ENCODE measurements at regions not wholly inside any gene's neighbourhood (a gene's known extent, or its start where the extent isn't known, plus 50 kb on each side); places are given as distances from the start of the nearest gene placed in this dataset.

DNA sequence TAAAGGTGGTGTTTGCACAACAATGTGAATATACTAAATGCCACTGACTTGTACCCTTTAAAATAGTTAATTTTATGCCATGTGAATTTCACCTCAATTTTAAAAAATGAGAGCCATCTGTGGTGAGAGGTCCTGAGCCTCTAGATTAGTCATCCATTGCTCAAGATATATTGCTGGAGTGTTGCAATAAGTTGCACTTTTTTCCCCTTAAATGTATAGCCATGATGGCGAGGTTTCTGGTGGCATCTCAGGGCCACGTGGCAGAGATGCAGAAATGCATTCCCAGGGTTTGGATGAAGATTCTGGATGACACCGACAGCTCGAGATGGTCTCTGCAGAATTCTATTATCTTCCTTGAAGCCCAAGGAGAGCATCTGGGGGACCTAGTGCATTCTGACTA lies 153.7 kb downstream of the AACS start:
- Mint-ChIP-seq H3K4me3 (no peak overlapping the region), H3K36me3 (no peaks in the 10 kb centered on the region), H3K9me3 (peaks cover 3% of the 10 kb centered on the region), H3K27ac (no peak overlapping the region), H3K4me1 (peaks cover 2% of the 10 kb centered on the region), H3K27me3 (ENCODE audit: insufficient read depth, low read depth) (peaks cover 9% of the 10 kb centered on the region)
- Histone ChIP-seq H3K4me2 (no peak overlapping the region), H4K20me1 (ENCODE audit: low read depth) (no peaks in the 10 kb centered on the region), H3K9me3 (ENCODE audit: low read depth) (no peaks in the 10 kb centered on the region), H3K9ac (no peak overlapping the region), H2AFZ (replicated peaks) (no peak overlapping the region), H3K4me3 (no peak overlapping the region), H3K36me3 (no peaks in the 10 kb centered on the region), H3K27me3 (no peaks in the 10 kb centered on the region), H3K79me2 (ENCODE audit: low read depth) (no peaks in the 10 kb centered on the region), H3K4me1 (no peaks in the 10 kb centered on the region), H3K27ac (no peak overlapping the region), H3F3A (ENCODE audit: low read depth) (no peaks in the 10 kb centered on the region)
- no peak for TF ChIP-seq EZH2 (IDR thresholded peaks at IDR 0.05)
- no peak for TF ChIP-seq EZH2phosphoT487 (IDR thresholded peaks at IDR 0.05)
- no peak for TF ChIP-seq CTCF (IDR thresholded peaks at IDR 0.05)
- no peak for DNase-seq (ENCODE audit: low spot score)

DNA sequence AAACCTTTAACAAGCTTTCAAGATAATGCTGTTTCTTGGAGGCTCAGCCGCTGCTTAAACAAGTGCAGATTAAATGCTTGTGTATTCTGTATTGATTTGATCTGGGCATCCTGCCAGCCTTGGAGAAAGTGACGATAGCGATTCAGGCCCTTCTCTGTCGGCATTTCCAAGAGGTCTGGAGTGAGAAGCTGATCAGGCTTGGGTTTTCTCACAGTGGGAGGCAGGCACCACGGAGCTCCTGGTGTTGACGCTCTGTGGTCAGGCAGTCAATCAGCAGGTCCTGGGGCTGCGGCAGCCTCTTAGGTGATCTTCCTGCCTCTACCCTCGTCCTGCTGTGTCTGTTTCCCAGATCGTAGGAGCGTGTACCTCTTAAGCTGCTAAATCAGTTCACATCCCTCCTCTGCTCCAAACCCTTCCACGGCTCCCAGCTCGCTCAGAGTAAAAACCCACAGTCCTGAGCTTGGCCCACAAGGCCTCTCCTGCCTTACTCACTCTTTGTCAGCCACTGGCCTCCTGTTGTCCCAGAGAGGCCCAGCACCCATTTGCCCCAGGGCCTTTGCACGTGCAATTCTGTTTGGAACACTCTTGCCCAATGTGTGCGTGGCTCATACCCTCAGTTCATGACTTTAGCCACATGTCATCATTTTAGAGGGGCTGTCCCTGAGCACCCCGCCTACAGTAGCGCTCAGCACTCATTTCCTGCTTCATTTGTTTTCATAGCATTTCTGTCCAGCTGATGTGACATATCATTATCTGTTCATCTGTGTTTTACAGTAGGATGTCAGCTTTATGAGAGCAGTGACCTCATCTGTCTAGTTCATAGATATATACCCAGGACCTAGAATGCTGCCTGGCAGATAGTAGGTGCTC lies 155.4 kb downstream of the AACS start:
- Mint-ChIP-seq H3K36me3 (no peaks in the 10 kb centered on the region), H3K27ac (no peak overlapping the region), H3K9me3 (peaks cover 3% of the 10 kb centered on the region), H3K27me3 (ENCODE audit: insufficient read depth, low read depth) (peaks cover 4% of the 10 kb centered on the region), H3K4me3 (no peak overlapping the region), H3K4me1 (peaks cover 2% of the 10 kb centered on the region)
- Histone ChIP-seq H3K36me3 (no peaks in the 10 kb centered on the region), H3K9me3 (ENCODE audit: low read depth) (no peaks in the 10 kb centered on the region), H3K9ac (no peak overlapping the region), H4K20me1 (ENCODE audit: low read depth) (no peaks in the 10 kb centered on the region), H2AFZ (replicated peaks) (no peak overlapping the region), H3K27me3 (no peaks in the 10 kb centered on the region), H3K4me1 (no peaks in the 10 kb centered on the region), H3K4me2 (no peak overlapping the region), H3K27ac (no peak overlapping the region), H3F3A (ENCODE audit: low read depth) (no peaks in the 10 kb centered on the region), H3K4me3 (no peak overlapping the region), H3K79me2 (ENCODE audit: low read depth) (no peaks in the 10 kb centered on the region)
- DNase-seq (ENCODE audit: low spot score), result no peak
- no peak for TF ChIP-seq EZH2phosphoT487 (IDR thresholded peaks at IDR 0.05)
- no peak for TF ChIP-seq CTCF (IDR thresholded peaks at IDR 0.05)

- TF ChIP-seq EZH2 (IDR thresholded peaks at IDR 0.05) (no peak), EZH2phosphoT487 (IDR thresholded peaks at IDR 0.05) (no peak), CTCF (IDR thresholded peaks at IDR 0.05) (no peak)
- H3F3A ChIP-seq (ENCODE audit: low read depth), result no peaks in the 10 kb centered on the region
- H3K27ac ChIP-seq, result no peak overlapping the region
- H2AFZ ChIP-seq (replicated peaks), result no peak overlapping the region
- Mint-ChIP-seq H3K27me3 (ENCODE audit: insufficient read depth, low read depth) (peaks cover 3% of the 10 kb centered on the region), H3K36me3 (no peaks in the 10 kb centered on the region), H3K4me1 (peaks cover 2% of the 10 kb centered on the region), H3K27ac (no peak overlapping the region), H3K4me3 (no peak overlapping the region), H3K9me3 (peaks cover 3% of the 10 kb centered on the region)
- no peaks in the 10 kb centered on the region for H3K9me3 ChIP-seq (ENCODE audit: low read depth)
- H3K27me3 ChIP-seq, result no peaks in the 10 kb centered on the region
- H3K4me1 ChIP-seq, result no peaks in the 10 kb centered on the region
- H3K36me3 ChIP-seq, result no peaks in the 10 kb centered on the region
- no peak overlapping the region for H3K4me2 ChIP-seq
- no peak overlapping the region for H3K4me3 ChIP-seq
- no peak overlapping the region for H3K9ac ChIP-seq
- H4K20me1 ChIP-seq (ENCODE audit: low read depth), result no peaks in the 10 kb centered on the region
- H3K79me2 ChIP-seq (ENCODE audit: low read depth), result no peaks in the 10 kb centered on the region
- no peak for DNase-seq (ENCODE audit: low spot score)
Observed at GRCh38 chr12:125221602-125222001, 156.4 kb downstream of the AACS start.
